HTR-8/SVneo (cell line): ENCODE measurements at regions not wholly inside any gene's neighbourhood (a gene's known extent, or its start where the extent isn't known, plus 50 kb on each side); places are given as distances from the start of the nearest gene placed in this dataset.
"Not testable (repeated sequence)": the region's sequence is repeated elsewhere in the genome, so short reads cannot be mapped to it uniquely, and the experiment has no call there.

ENCODE experiments used
- DNase-seq: peaks from one replicate; pipeline ENCODE4 v3.0.0; 2011; ENCODE audit warnings: low spot score, mixed read lengths; ENCODE audit not compliant: insufficient read length
- FAIRE-seq: peaks from 2 replicates; lab custom pipeline; 2011; peaks lifted over from hg19 to GRCh38; lab: Jason Lieb, UNC

- FAIRE-seq (peak; percentile 82), DNase-seq (peak; percentile 92)
Measured at GRCh38 chr17:77287432-77288068, 146.8 kb downstream of the SEC14L1 start.

GRCh38 chr17:77288115-77288619 is 147.4 kb downstream of the SEC14L1 start:
- DNase-seq (no peak), FAIRE-seq (no peak)

GRCh38 chr17:77290759-77291558 is 150.2 kb downstream of the SEC14L1 start:
- DNase-seq, FAIRE-seq: not testable (repeated sequence)

- no peak for DNase-seq
Measured at GRCh38 chr17:77291591-77292386, 151.0 kb downstream of the SEC14L1 start.

GRCh38 chr17:77294761-77295160 is 154.0 kb downstream of the SEC14L1 start:
- no peak for FAIRE-seq

More at GRCh38 chr17:77291591-77292386, 151.0 kb downstream of the SEC14L1 start:
- FAIRE-seq, result no peak

GRCh38 chr17:77295241-77295853 is 154.6 kb downstream of the SEC14L1 start:
- FAIRE-seq (no peak), DNase-seq (no peak)

More at GRCh38 chr17:77294761-77295160, 154.0 kb downstream of the SEC14L1 start:
- DNase-seq, result no peak

GRCh38 chr17:77296769-77297409 is 156.1 kb downstream of the SEC14L1 start:
- DNase-seq (no peak), FAIRE-seq (no peak)

- FAIRE-seq, result no peak
- DNase-seq, result no peak
Measured at GRCh38 chr17:77297693-77298666, 157.2 kb downstream of the SEC14L1 start.

- FAIRE-seq (peak; percentile 42), DNase-seq (no peak)
Measured at GRCh38 chr17:77298811-77299210, 158.0 kb downstream of the SEC14L1 start.

- FAIRE-seq, result no peak
Measured at GRCh38 chr17:77299256-77300015, 158.7 kb downstream of the SEC14L1 start.

GRCh38 chr17:77300016-77300686 is 159.4 kb downstream of the SEC14L1 start:
- FAIRE-seq, result no peak
- DNase-seq, result no peak

More at GRCh38 chr17:77299256-77300015, 158.7 kb downstream of the SEC14L1 start:
- DNase-seq, result no peak

GRCh38 chr17:77301694-77302266 is 161.0 kb downstream of the SEC14L1 start:
- no peak for FAIRE-seq
- no peak for DNase-seq

GRCh38 chr17:77302682-77303081 is 161.9 kb downstream of the SEC14L1 start:
- no peak for DNase-seq
- FAIRE-seq, result no peak

- FAIRE-seq (no peak), DNase-seq (no peak)
Measured at GRCh38 chr17:77303620-77304019, 162.9 kb downstream of the SEC14L1 start.

GRCh38 chr17:77304051-77304745 is 163.4 kb downstream of the SEC14L1 start:
- DNase-seq (no peak), FAIRE-seq (no peak)

- DNase-seq (no peak), FAIRE-seq (no peak)
Measured at GRCh38 chr17:77304746-77305473, 164.1 kb downstream of the SEC14L1 start.
